B cell (primary cell): ENCODE measurements at regions not wholly inside any gene's neighbourhood (a gene's known extent, or its start where the extent isn't known, plus 50 kb on each side); places are given as distances from the start of the nearest gene placed in this dataset.

Source experiments
- CTCF ChIP-seq: fragments of 200-600 bp; IDR thresholded peaks from one replicate; pipeline ENCODE4 v1.8.0; 2022; ENCODE audit warnings: antibody characterized with exemption, mild to moderate bottlenecking
- EZH2 ChIP-seq: IDR thresholded peaks from 2 replicates; pipeline ENCODE4 v1.6.1; 2012; ENCODE audit warnings: borderline replicate concordance, low read depth, mild to moderate bottlenecking, moderate library complexity, low read length; ENCODE audit not compliant: insufficient read depth, poor library complexity, severe bottlenecking

GRCh38 chr9:72471096-72471495 is 50.3 kb upstream of the TMC1 start:
- TF ChIP-seq CTCF (no peak), EZH2 (no peak)
